ENCODE measurements at regions not wholly inside any gene's neighbourhood (a gene's known extent, or its start where the extent isn't known, plus 50 kb on each side); places are given as distances from the start of the nearest gene placed in this dataset.

- no peak for TF ChIP-seq CTCF (IDR thresholded peaks at IDR 0.05)
Observed at GRCh38 chr14:97077687-97078086, 280.5 kb downstream of the VRK1 start.

GRCh38 chr14:97080991-97081390 is 283.8 kb downstream of the VRK1 start:
- Histone ChIP-seq H3K79me2 (no peaks in the 10 kb centered on the region), H3K4me1 (no peaks in the 10 kb centered on the region), H3K36me3 (ENCODE audit: control insufficient read depth, insufficient read depth, low read length) (no peaks in the 10 kb centered on the region), H3K4me2 (ENCODE audit: low read length) (no peak overlapping the region), H3K27ac (no peak overlapping the region), H3K4me3 (ENCODE audit: low read depth, low read length) (no peak overlapping the region), H3K9ac (no peak overlapping the region), H2AFZ (no peak overlapping the region), H3K27me3 (ENCODE audit: control insufficient read depth, insufficient read depth, low read length) (no peaks in the 10 kb centered on the region), H3K9me3 (ENCODE audit: control insufficient read depth, low read length) (peaks cover 3% of the 10 kb centered on the region)
- no peak for TF ChIP-seq CTCF (IDR thresholded peaks at IDR 0.05)

More at GRCh38 chr14:97077687-97078086, 280.5 kb downstream of the VRK1 start:
- Histone ChIP-seq H3K27me3 (ENCODE audit: control insufficient read depth, insufficient read depth, low read length) (no peaks in the 10 kb centered on the region), H3K4me3 (ENCODE audit: low read depth, low read length) (no peak overlapping the region), H3K9me3 (ENCODE audit: control insufficient read depth, low read length) (no peaks in the 10 kb centered on the region), H3K27ac (no peak overlapping the region), H3K4me1 (no peaks in the 10 kb centered on the region), H3K36me3 (ENCODE audit: control insufficient read depth, insufficient read depth, low read length) (no peaks in the 10 kb centered on the region), H3K4me2 (ENCODE audit: low read length) (no peak overlapping the region), H3K79me2 (no peaks in the 10 kb centered on the region), H2AFZ (no peak overlapping the region), H3K9ac (no peak overlapping the region)

DNA sequence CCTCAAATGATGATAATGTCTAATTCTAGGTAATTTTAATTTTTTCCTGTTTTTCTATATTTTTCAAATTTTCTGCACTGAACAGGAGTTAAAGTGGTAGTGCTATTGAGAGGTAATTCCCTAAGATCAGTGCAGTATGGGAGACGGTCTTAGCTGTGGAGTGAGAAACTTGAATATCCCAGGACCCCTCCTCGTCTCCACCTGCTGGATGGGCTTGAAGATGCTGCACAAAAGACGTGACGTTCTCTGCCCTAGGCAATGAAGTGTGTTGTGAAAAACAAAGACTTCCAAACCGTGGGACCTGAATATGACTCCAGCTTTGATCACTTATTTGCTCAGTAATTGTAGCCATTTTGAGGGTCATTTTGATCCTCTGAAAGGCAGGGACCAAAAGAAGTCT is 298.1 kb downstream of the VRK1 start:
- no peak overlapping the region for H3K4me2 ChIP-seq (ENCODE audit: low read length)
- no peaks in the 10 kb centered on the region for H3K4me1 ChIP-seq
- H3K79me2 ChIP-seq = no peaks in the 10 kb centered on the region
- no peaks in the 10 kb centered on the region for H3K27me3 ChIP-seq (ENCODE audit: control insufficient read depth, insufficient read depth, low read length)
- H3K9me3 ChIP-seq (ENCODE audit: control insufficient read depth, low read length) = no peaks in the 10 kb centered on the region
- no peak overlapping the region for H3K4me3 ChIP-seq (ENCODE audit: low read depth, low read length)
- no peak for TF ChIP-seq CTCF (IDR thresholded peaks at IDR 0.05)
- no peak overlapping the region for H3K9ac ChIP-seq
- H3K36me3 ChIP-seq (ENCODE audit: control insufficient read depth, insufficient read depth, low read length) = no peaks in the 10 kb centered on the region
- H2AFZ ChIP-seq = no peak overlapping the region
- H3K27ac ChIP-seq = no peak overlapping the region

GRCh38 chr14:97097296-97097695 is 300.1 kb downstream of the VRK1 start:
- H2AFZ ChIP-seq = no peak overlapping the region
- no peak overlapping the region for H3K27ac ChIP-seq
- H3K27me3 ChIP-seq (ENCODE audit: control insufficient read depth, insufficient read depth, low read length) = no peaks in the 10 kb centered on the region
- H3K4me3 ChIP-seq (ENCODE audit: low read depth, low read length) = no peak overlapping the region
- no peak overlapping the region for H3K4me2 ChIP-seq (ENCODE audit: low read length)
- no peaks in the 10 kb centered on the region for H3K4me1 ChIP-seq
- H3K36me3 ChIP-seq (ENCODE audit: control insufficient read depth, insufficient read depth, low read length) = no peaks in the 10 kb centered on the region
- TF ChIP-seq CTCF (IDR thresholded peaks at IDR 0.05) = no peak
- H3K9ac ChIP-seq = no peak overlapping the region
- no peaks in the 10 kb centered on the region for H3K9me3 ChIP-seq (ENCODE audit: control insufficient read depth, low read length)
- H3K79me2 ChIP-seq = no peaks in the 10 kb centered on the region

GRCh38 chr14:97100306-97100705 is 303.1 kb downstream of the VRK1 start:
- no peak overlapping the region for H3K4me2 ChIP-seq (ENCODE audit: low read length)
- TF ChIP-seq CTCF (IDR thresholded peaks at IDR 0.05) = no peak
- no peaks in the 10 kb centered on the region for H3K4me1 ChIP-seq
- no peaks in the 10 kb centered on the region for H3K36me3 ChIP-seq (ENCODE audit: control insufficient read depth, insufficient read depth, low read length)
- no peaks in the 10 kb centered on the region for H3K79me2 ChIP-seq
- no peak overlapping the region for H3K4me3 ChIP-seq (ENCODE audit: low read depth, low read length)
- no peak overlapping the region for H2AFZ ChIP-seq
- no peaks in the 10 kb centered on the region for H3K27me3 ChIP-seq (ENCODE audit: control insufficient read depth, insufficient read depth, low read length)
- H3K27ac ChIP-seq = no peak overlapping the region
- no peaks in the 10 kb centered on the region for H3K9me3 ChIP-seq (ENCODE audit: control insufficient read depth, low read length)
- no peak overlapping the region for H3K9ac ChIP-seq
